NCI-H2196 treated with DMSO at 0.1 percent for 48 hours (cell line): ENCODE measurements at regions not wholly inside any gene's neighbourhood (a gene's known extent, or its start where the extent isn't known, plus 50 kb on each side); places are given as distances from the start of the nearest gene placed in this dataset.
"Not testable (repeated sequence)": the region's sequence is repeated elsewhere in the genome, so short reads cannot be mapped to it uniquely, and the experiment has no call there.

ENCODE experiments used
- DNase-seq: peaks from one replicate; lab custom pipeline; 2025; ENCODE audit not compliant: unreplicated experiment; lab: John Stamatoyannopoulos, UW

- DNase-seq = not testable (repeated sequence)
These were observed 113.4 kb downstream of the XPNPEP1 start for GRCh38 chr10:109809954-109810353.

- not testable (repeated sequence) for DNase-seq
These were observed 122.1 kb downstream of the XPNPEP1 start for GRCh38 chr10:109801191-109801590.

- DNase-seq = no peak
These were observed 132.7 kb downstream of the XPNPEP1 start for GRCh38 chr10:109790647-109791046.

GRCh38 chr10:109784236-109784635, 139.1 kb downstream of the XPNPEP1 start:
- DNase-seq = no peak

- no peak for DNase-seq
These were observed 140.0 kb downstream of the XPNPEP1 start for GRCh38 chr10:109783286-109783685.

- no peak for DNase-seq
These were observed 142.3 kb downstream of the XPNPEP1 start for GRCh38 chr10:109780997-109781396.

- no peak for DNase-seq
These were observed 144.3 kb downstream of the XPNPEP1 start for GRCh38 chr10:109778993-109779392.

- no peak for DNase-seq
These were observed 149.2 kb downstream of the XPNPEP1 start for GRCh38 chr10:109774121-109774440.

- no peak for DNase-seq
These were observed 149.8 kb downstream of the XPNPEP1 start for GRCh38 chr10:109773288-109774120.

GRCh38 chr10:109770663-109771062, 152.6 kb downstream of the XPNPEP1 start:
- DNase-seq = no peak

- DNase-seq = no peak
These were observed 153.3 kb downstream of the XPNPEP1 start for GRCh38 chr10:109769966-109770365.

- DNase-seq = no peak
These were observed 157.5 kb downstream of the XPNPEP1 start for GRCh38 chr10:109765838-109766237.

GRCh38 chr10:109762555-109762954, 160.8 kb downstream of the XPNPEP1 start:
- DNase-seq = no peak

- not testable (repeated sequence) for DNase-seq
These were observed 165.6 kb downstream of the XPNPEP1 start for GRCh38 chr10:109757670-109758069.

GRCh38 chr10:109746861-109747260, 176.4 kb downstream of the XPNPEP1 start:
- no peak for DNase-seq

GRCh38 chr10:109744020-109744419, 179.3 kb downstream of the XPNPEP1 start:
- DNase-seq = no peak

- no peak for DNase-seq
These were observed 179.7 kb downstream of the XPNPEP1 start for GRCh38 chr10:109743574-109743973.

GRCh38 chr10:109743146-109743545, 180.2 kb downstream of the XPNPEP1 start:
- no peak for DNase-seq

- no peak for DNase-seq
These were observed 181.6 kb downstream of the XPNPEP1 start for GRCh38 chr10:109741712-109742111.

GRCh38 chr10:109740436-109740835, 182.9 kb downstream of the XPNPEP1 start:
- no peak for DNase-seq

- DNase-seq = no peak
These were observed 185.7 kb downstream of the XPNPEP1 start for GRCh38 chr10:109737626-109738025.

GRCh38 chr10:109737009-109737408, 186.3 kb downstream of the XPNPEP1 start:
- DNase-seq = no peak

GRCh38 chr10:109735776-109736175, 187.5 kb downstream of the XPNPEP1 start:
- DNase-seq = no peak
